IMR-90 (cell line): ENCODE measurements at regions not wholly inside any gene's neighbourhood (a gene's known extent, or its start where the extent isn't known, plus 50 kb on each side); places are given as distances from the start of the nearest gene placed in this dataset.

Experiments
- ATAC-seq: fragments of 200-7000 bp; cut with Tn5 transposase; 2 replicates; pipeline ENCODE4 v1.9.1; 2020; ENCODE audit warnings: low read depth, mild to moderate bottlenecking, moderate library complexity
- BruUV-seq: library from RNA; stranded (reverse); fragments of 400-500 nt; replicated peaks from 2 replicates; lab custom pipeline; 2021; lab: Mats Ljungman, UMichigan
- CTCF ChIA-PET: fragments of 300-600 bp; formaldehyde crosslinking; extraction: SDS; loops from one replicate; lab custom pipeline; 2021; ENCODE audit warnings: antibody characterized with exemption; lab: Yijun Ruan, JAX
- POLR2A ChIA-PET: fragments of 300-600 bp; sonication (Branson Sonifier 250); formaldehyde crosslinking; loops from one replicate; lab custom pipeline; 2022; ENCODE audit warnings: antibody characterized with exemption; ENCODE audit not compliant: unreplicated experiment; lab: Charles Lee
- DNase-seq: peaks from one replicate; pipeline ENCODE4 v3.0.0; 2013
- H2AFZ ChIP-seq: replicated peaks from 2 replicates; pipeline ENCODE3; 2013; ENCODE audit warnings: low read length, mild to moderate bottlenecking; ENCODE audit not compliant: poor library complexity
- H2AK5ac ChIP-seq: 2 replicates; pipeline ENCODE4 v1.6.1; 2013; ENCODE audit warnings: low read depth, low read length, inconsistent platforms
- H2AK9ac ChIP-seq: replicated peaks from 2 replicates; pipeline ENCODE3; 2013; ENCODE audit warnings: mild to moderate bottlenecking, low read depth, low read length, moderate library complexity; ENCODE audit not compliant: poor library complexity
- H2BK120ac ChIP-seq: 2 replicates; pipeline ENCODE4 v1.6.1; 2013; ENCODE audit warnings: low read depth, low read length, inconsistent platforms
- H2BK15ac ChIP-seq: 3 replicates; pipeline ENCODE4 v1.6.1; 2013; ENCODE audit warnings: low read depth, low read length, inconsistent platforms
- H2BK20ac ChIP-seq: 2 replicates; pipeline ENCODE4 v1.6.1; 2013; ENCODE audit warnings: low read depth, mild to moderate bottlenecking, inconsistent platforms, low read length, moderate library complexity
- H2BK5ac ChIP-seq: 2 replicates; pipeline ENCODE4 v1.6.1; 2013; ENCODE audit warnings: mild to moderate bottlenecking, low read depth, low read length, inconsistent platforms; ENCODE audit not compliant: poor library complexity, severe bottlenecking
- H3K14ac ChIP-seq: replicated peaks from 2 replicates; pipeline ENCODE4 v1.6.1; 2013; ENCODE audit warnings: low read depth, low read length, inconsistent platforms
- H3K18ac ChIP-seq: 2 replicates; pipeline ENCODE4 v1.6.1; 2013; ENCODE audit warnings: low read depth, low read length, control low read depth
- H3K23ac ChIP-seq: 2 replicates; pipeline ENCODE4 v1.6.1; 2013; ENCODE audit warnings: low read depth, low read length, inconsistent platforms
- H3K27ac ChIP-seq: 2 replicates; pipeline ENCODE4 v1.5.1; 2013; ENCODE audit warnings: mild to moderate bottlenecking, control low read depth, low read length; ENCODE audit not compliant: insufficient read depth
- H3K27me3 ChIP-seq: 2 replicates; pipeline ENCODE4 v1.6.1; 2013; ENCODE audit warnings: low read length; ENCODE audit not compliant: control insufficient read depth, insufficient read depth
- H3K36me3 ChIP-seq: 2 replicates; pipeline ENCODE4 v1.6.1; 2013; ENCODE audit warnings: low read length, mixed read lengths; ENCODE audit not compliant: control insufficient read depth, insufficient read depth
- H3K4ac ChIP-seq: 2 replicates; pipeline ENCODE4 v1.6.1; 2013; ENCODE audit warnings: low read depth, low read length, inconsistent platforms
- H3K4me1 ChIP-seq: 2 replicates; pipeline ENCODE4 v1.6.1; 2013; ENCODE audit warnings: low read length, mixed read lengths; ENCODE audit not compliant: control insufficient read depth, insufficient read depth
- H3K4me2 ChIP-seq: 2 replicates; pipeline ENCODE4 v1.6.1; 2013; ENCODE audit warnings: low read depth, mild to moderate bottlenecking, control low read depth, low read length, moderate library complexity
- H3K4me3 ChIP-seq: 2 replicates; pipeline ENCODE4 v1.5.1; 2013; ENCODE audit warnings: low read depth, mild to moderate bottlenecking, control low read depth, low read length, moderate library complexity; ENCODE audit not compliant: insufficient read depth
- H3K56ac ChIP-seq: 2 replicates; pipeline ENCODE4 v1.6.1; 2013; ENCODE audit warnings: low read length, inconsistent platforms; ENCODE audit not compliant: insufficient read depth; ENCODE audit errors: extremely low read depth
- H3K79me1 ChIP-seq, 2 experiments: 2 replicates each; pipeline ENCODE4 v1.6.1; 2013; ENCODE audit warnings: low read length in 2 of 2, inconsistent platforms in 1 of 2, low read depth in 1 of 2
- H3K9ac ChIP-seq: 2 replicates; pipeline ENCODE4 v1.6.1; 2013; ENCODE audit warnings: low read depth, low read length, control low read depth
- H3K9me1 ChIP-seq: 2 replicates; pipeline ENCODE4 v1.6.1; 2013; ENCODE audit warnings: low read length, inconsistent platforms; ENCODE audit not compliant: insufficient read depth
- H3K9me3 ChIP-seq: 2 replicates; pipeline ENCODE4 v1.6.1; 2013; ENCODE audit warnings: low read length; ENCODE audit not compliant: control insufficient read depth, insufficient read depth
- H4K20me1 ChIP-seq: 2 replicates; pipeline ENCODE4 v1.6.1; 2013; ENCODE audit warnings: low read length, inconsistent platforms; ENCODE audit not compliant: insufficient read depth
- H4K5ac ChIP-seq: 2 replicates; pipeline ENCODE4 v1.6.1; 2013; ENCODE audit warnings: mild to moderate bottlenecking, low read depth, low read length, control low read depth
- H4K8ac ChIP-seq, 2 experiments: 2 replicates each; pipeline ENCODE4 v1.6.1; 2013; ENCODE audit warnings: low read depth in 2 of 2, low read length in 2 of 2, control low read depth in 1 of 2, inconsistent platforms in 1 of 2
- H4K91ac ChIP-seq: 2 replicates; pipeline ENCODE4 v1.6.1; 2013; ENCODE audit warnings: low read depth, low read length, inconsistent platforms; ENCODE audit not compliant: insufficient read depth
- FOS ChIP-seq: fragments of 150-350 bp; IDR thresholded peaks from 2 replicates; pipeline ENCODE4 v1.6.1; 2016; ENCODE audit warnings: low read depth, low read length
- POLR2A ChIP-seq: IDR thresholded peaks from 2 replicates; pipeline ENCODE4 v1.6.1; 2012; ENCODE audit warnings: mild to moderate bottlenecking, low read depth, low read length
- WGBS, 2 experiments: methylation state at CpG; one replicate each; pipeline versions ENCODE4 v1.1.5 to v1.1.7; 2013; ENCODE audit warnings: missing lambda C conversion rate in 2 of 2; ENCODE audit not compliant: insufficient read length in 1 of 2; ENCODE audit errors: extremely low coverage in 2 of 2; 5-methylcytosine and 5-hydroxymethylcytosine counted together
- dilution Hi-C: fragments of 300-500 bp; cut with HindIII; formaldehyde crosslinking; loops from one replicate; pipeline ENCODE4 v1.14.3; 2018; ENCODE audit warnings: low sequenced_read_pairs; ENCODE audit not compliant: unreplicated experiment
- in situ Hi-C: fragments of 300-500 bp; cut with MboI; formaldehyde crosslinking; loops from 3 replicates; pipeline ENCODE4 v1.14.3; 2019; ENCODE audit warnings: low sequenced_read_pairs, inconsistent platforms, mixed read lengths
- intact Hi-C: fragments of 100-400 bp; cut with micrococcal nuclease; formaldehyde crosslinking; loops from 2 replicates; pipeline ENCODE4 v1.10.0; 2022

- no peaks in the 10 kb centered on the region for H3K4me1 ChIP-seq
- CTCF ChIA-PET, result no interaction called here
These were observed 91.2 kb downstream of the ADRA2C start for GRCh38 chr4:3857269-3857926.

More at GRCh38 chr4:3857269-3857926, 91.2 kb downstream of the ADRA2C start:
- H3K23ac ChIP-seq, result no peak overlapping the region
- H2BK15ac ChIP-seq, result no peak overlapping the region
- H3K18ac ChIP-seq, result no peak overlapping the region
- H4K91ac ChIP-seq, result no peak overlapping the region
- DNase-seq (no peak), ATAC-seq (no peak)
- TF ChIP-seq POLR2A, result no peak
- TF ChIP-seq FOS, result no peak
- H2AFZ ChIP-seq, result no peak overlapping the region
- POLR2A ChIA-PET, result no interaction called here
- no peak overlapping the region for H2BK120ac ChIP-seq
- H3K79me1 ChIP-seq, result no peaks in the 10 kb centered on the region
- H3K27ac ChIP-seq, result no peak overlapping the region
- no peak overlapping the region for H3K56ac ChIP-seq
- H2AK9ac ChIP-seq, result no peak overlapping the region
- no peak overlapping the region for H2AK5ac ChIP-seq
- no peak overlapping the region for H3K4ac ChIP-seq
- no peak overlapping the region for H2BK5ac ChIP-seq
- H4K8ac ChIP-seq, result no peak overlapping the region
- no CpG with 5 or more reads among the region's 9 CpGs for WGBS, 2 experiments
- BruUV-seq, result no TSS peak
- H3K14ac ChIP-seq, result no peak overlapping the region
- dilution Hi-C loops (no loop called here), intact Hi-C loops (no loop called here), in situ Hi-C loops (no loop called here)
- H3K36me3 ChIP-seq, result no peaks in the 10 kb centered on the region
- no peaks in the 10 kb centered on the region for H3K9me3 ChIP-seq
- no peak overlapping the region for H2BK20ac ChIP-seq
- H4K5ac ChIP-seq, result no peak overlapping the region
- H3K4me3 ChIP-seq, result no peak overlapping the region
- no peaks in the 10 kb centered on the region for H4K20me1 ChIP-seq
- H3K9ac ChIP-seq, result no peak overlapping the region
- no peak overlapping the region for H3K4me2 ChIP-seq
- no peaks in the 10 kb centered on the region for H3K9me1 ChIP-seq
- H3K27me3 ChIP-seq, result peaks cover 59% of the 10 kb centered on the region
